GM18511 (cell line): ENCODE measurements at regions not wholly inside any gene's neighbourhood (a gene's known extent, or its start where the extent isn't known, plus 50 kb on each side); places are given as distances from the start of the nearest gene placed in this dataset.
"Not testable (repeated sequence)": the region's sequence is repeated elsewhere in the genome, so short reads cannot be mapped to it uniquely, and the experiment has no call there.

Experiments used
- ATAC-seq: cut with Tn5 transposase; IDR thresholded peaks from one replicate; pipeline ENCODE4 v1.9.1; 2021; ENCODE audit warnings: mild to moderate bottlenecking, moderate library complexity; ENCODE audit not compliant: unreplicated experiment

GRCh38 chr4:79666875-79667274, 258.8 kb upstream of the GK2 start:
- ATAC-seq = no peak

DNA sequence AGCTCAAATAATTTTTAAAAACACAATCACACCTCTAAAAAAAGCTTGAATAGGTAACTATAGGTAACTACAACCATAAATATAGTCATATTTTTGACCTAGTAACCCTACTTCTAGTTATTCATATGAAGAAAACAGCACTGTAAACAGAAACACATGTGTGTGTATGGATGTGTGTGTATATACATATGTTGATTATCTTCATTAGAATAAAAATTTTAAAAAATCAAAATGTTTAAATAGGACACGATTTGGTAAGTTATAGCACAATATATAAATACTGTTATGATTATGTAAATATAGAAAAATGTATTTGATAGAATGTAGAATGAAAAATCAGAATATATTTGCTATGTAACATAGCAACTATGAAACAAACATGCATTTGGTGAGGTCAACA, 258.1 kb upstream of the GK2 start:
- no peak for ATAC-seq

GRCh38 chr4:79663865-79664264, 255.8 kb upstream of the GK2 start:
- no peak for ATAC-seq

DNA sequence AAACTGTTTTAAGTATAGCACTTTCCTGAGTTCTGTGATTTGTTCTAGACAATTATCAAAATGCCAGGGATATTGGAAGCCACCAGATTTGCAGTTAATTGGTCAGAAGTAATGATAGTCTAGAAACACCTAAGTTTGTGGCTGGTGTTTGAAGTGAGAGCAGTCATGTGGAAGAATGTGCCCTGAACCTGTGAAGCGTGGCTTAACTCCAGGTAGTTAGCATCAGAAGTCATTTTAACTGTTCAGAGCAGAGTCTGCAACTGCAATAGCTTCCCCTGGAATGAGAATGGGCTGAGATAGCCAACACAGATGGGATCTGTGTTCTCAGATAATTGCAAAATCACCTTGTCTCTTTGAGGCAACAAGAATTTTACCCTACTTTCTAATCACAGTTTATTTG, 255.1 kb upstream of the GK2 start:
- no peak for ATAC-seq

DNA sequence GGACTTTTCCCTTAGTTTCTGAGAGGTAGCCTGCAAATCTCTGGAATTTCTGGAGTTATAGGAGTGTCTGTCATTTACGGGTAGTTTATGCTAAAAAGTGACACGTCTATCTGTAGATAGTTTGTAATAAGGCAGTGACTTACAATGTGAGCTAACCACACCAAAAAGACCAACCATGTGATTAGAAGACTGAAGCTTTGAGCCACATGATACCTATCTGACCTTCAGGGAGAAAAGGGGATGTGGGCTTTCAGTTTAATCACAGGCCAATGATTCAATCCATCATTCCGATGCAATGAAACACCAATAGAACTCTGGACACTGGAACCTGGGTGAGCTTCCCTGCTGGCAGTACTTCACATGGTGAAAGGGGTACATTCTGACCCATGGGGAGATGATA, 254.6 kb upstream of the GK2 start:
- ATAC-seq = no peak

DNA sequence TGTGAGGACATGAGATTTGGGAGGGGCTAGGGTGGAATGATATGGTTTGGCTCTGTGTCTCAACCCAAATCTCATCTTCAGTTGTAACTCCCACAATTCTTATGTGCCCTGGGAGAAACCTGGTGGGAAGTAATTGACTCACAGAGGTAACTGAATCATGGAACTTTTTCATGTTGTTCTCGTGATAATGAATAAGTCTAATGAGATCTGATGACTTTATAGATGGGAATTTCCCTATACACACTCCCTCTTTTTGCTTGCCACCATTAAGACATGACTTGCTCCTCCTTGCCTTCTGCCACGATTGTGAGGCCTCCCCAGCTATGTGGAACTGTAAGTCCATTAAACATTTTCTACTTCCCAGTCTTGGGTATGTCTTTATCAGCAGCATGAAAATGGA, 253.2 kb upstream of the GK2 start:
- no peak for ATAC-seq

- not testable (repeated sequence) for ATAC-seq
Measured at GRCh38 chr4:79659308-79659870, 251.4 kb upstream of the GK2 start.

DNA sequence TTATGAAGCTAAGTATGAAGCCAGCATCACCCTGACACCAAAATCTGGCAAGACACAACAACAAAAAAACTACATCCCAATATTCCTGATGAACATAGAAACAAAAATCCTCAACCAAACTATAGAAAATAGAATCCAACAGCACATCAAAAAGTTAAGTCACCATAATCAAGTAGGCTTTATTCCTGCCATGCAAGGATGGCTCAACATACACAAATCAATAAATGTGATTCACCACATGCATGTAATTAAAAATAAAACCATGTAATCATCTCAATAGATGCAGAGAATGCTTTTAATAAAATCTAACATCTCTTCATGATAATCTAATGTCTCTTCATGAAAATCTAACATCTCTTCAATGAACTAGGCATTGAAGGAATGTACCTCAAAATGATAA, 249.4 kb upstream of the GK2 start:
- no peak for ATAC-seq

- ATAC-seq = no peak
Measured at GRCh38 chr4:79653871-79654270, 245.8 kb upstream of the GK2 start.

DNA sequence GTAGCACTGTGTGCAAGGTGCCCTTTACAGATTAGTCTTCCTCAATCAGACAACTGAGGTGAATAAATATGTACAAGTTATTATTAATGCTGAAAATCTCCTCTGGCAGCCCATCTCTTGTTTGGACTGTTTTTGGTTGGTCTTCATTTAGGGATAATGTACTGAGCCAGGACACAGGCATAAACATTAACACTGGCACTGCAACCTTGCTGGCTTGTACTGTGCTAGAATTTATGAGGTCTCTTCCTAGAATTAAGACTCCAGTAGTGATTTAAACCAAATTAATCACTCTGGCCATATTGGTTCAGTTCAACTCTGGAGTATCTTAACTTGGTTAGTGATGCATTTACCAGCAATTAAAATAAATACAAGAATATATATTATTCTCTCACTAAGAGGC, 244.7 kb upstream of the GK2 start:
- no peak for ATAC-seq

GRCh38 chr4:79652232-79652631, 244.2 kb upstream of the GK2 start:
- no peak for ATAC-seq

- no peak for ATAC-seq
Measured at GRCh38 chr4:79651456-79651855, 243.4 kb upstream of the GK2 start.

- no peak for ATAC-seq
Measured at GRCh38 chr4:79650794-79651431, 242.9 kb upstream of the GK2 start.

- no peak for ATAC-seq
Measured at GRCh38 chr4:79650217-79650616, 242.2 kb upstream of the GK2 start.

DNA sequence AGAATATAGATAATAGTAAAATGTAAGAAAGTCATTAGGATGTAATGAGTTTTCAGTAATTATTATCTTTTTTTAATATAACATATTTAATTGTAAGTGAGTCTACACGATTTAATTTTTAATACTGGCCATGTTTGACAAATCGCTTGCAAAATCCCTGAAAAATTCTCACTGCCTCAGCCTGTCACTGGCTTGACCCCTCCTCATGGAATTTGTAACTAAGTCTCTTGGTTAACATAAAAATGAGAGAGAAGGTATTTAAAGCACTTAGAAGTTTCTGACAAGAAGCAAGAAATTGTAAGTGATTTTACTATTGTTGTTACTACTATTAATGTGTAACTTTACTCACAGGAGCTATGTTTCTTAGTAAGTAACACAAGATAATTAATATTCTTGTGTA, 237.9 kb upstream of the GK2 start:
- no peak for ATAC-seq

- no peak for ATAC-seq
Measured at GRCh38 chr4:79638735-79639134, 230.7 kb upstream of the GK2 start.

DNA sequence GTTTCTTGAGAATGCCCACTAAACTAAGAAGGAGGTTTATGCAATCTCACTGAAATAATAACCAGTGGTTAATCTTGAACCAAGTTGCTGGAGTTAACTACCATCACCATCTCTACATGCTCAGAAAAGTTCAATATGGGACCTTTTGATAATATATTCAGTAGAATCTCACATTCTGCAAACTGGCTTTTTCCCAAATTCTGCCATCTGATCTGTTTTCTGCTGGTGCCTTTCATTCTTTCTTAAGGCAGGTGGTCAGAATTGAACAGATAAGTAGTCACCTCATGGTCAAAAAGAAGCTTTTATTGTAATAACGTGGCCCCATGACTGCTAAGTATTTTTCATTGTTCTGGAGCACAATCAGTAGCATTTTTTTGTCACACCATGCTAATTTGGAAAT, 229.0 kb upstream of the GK2 start:
- ATAC-seq = no peak

DNA sequence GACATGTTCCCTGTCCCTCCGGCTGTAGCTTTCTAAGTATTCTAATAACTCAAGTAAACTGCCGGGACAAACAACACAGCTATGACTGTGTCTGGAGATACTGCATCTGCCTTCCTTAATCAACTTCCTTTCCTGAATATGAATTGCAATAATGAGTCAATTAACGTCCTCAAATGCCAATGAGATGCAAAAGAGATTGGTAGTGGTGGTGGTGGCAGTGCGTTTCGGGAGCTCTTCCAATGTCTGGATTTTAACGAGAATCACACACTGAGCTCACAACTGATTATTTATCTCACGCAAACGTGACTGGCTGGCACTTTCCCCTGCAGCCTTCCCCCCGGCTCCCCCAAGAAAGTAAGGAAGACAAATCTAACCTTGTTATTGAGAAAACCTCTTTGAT, 226.1 kb upstream of the GK2 start:
- no peak for ATAC-seq

GRCh38 chr4:79632114-79632513, 224.1 kb upstream of the GK2 start:
- ATAC-seq = no peak

GRCh38 chr4:79626611-79627010, 218.6 kb upstream of the GK2 start:
- no peak for ATAC-seq

DNA sequence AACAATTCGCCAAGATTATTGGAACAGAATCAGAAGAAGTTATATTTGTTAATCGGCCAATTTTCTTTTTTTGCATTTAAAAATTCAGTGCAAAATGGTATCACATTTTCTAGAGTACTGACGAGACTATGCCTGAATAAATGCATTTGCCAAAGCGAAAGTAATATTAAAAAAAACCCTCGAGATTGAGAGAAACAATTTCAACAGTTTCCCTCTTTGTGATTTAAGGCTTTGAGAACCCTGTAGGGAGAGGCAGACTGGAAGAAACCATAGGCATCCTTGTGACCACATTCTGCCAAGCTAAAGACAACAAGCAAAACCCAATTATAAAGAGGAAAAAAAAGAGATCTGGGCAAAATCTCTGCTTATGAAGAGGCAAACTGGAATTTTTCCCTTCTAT, 218.1 kb upstream of the GK2 start:
- ATAC-seq = no peak

GRCh38 chr4:79625361-79625760, 217.3 kb upstream of the GK2 start:
- ATAC-seq = no peak
